ENCODE measurements at regions not wholly inside any gene's neighbourhood (a gene's known extent, or its start where the extent isn't known, plus 50 kb on each side); places are given as distances from the start of the nearest gene placed in this dataset.
"Not testable (repeated sequence)": the region's sequence is repeated elsewhere in the genome, so short reads cannot be mapped to it uniquely, and the experiment has no call there.

DNA sequence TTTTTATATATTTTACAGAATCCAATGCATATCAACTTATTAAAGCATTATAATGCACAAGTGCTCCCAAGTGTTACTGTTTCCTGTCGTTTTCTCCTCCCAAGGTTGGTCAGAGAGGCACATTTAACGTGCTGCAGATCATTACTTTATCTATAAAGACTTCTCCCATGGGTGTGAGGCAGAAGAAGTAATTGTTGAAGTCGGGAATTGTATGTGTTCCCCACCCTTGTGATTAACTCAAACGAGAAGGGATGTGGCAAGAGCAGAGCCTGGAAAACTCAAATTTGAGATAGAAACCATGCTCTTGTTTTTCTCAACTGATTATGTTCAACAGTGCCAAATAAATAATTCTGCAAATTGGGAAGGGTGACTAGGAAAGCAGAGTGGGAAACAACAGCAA, 412.5 kb upstream of the ADAMTS5 start:
- no peak for DNase-seq

- DNase-seq = no peak
Measured at GRCh38 chr21:27372381-27372780, 405.5 kb upstream of the ADAMTS5 start.

- DNase-seq = no peak
Measured at GRCh38 chr21:27371975-27372331, 405.1 kb upstream of the ADAMTS5 start.

- DNase-seq = no peak
Measured at GRCh38 chr21:27371115-27371974, 404.5 kb upstream of the ADAMTS5 start.

DNA sequence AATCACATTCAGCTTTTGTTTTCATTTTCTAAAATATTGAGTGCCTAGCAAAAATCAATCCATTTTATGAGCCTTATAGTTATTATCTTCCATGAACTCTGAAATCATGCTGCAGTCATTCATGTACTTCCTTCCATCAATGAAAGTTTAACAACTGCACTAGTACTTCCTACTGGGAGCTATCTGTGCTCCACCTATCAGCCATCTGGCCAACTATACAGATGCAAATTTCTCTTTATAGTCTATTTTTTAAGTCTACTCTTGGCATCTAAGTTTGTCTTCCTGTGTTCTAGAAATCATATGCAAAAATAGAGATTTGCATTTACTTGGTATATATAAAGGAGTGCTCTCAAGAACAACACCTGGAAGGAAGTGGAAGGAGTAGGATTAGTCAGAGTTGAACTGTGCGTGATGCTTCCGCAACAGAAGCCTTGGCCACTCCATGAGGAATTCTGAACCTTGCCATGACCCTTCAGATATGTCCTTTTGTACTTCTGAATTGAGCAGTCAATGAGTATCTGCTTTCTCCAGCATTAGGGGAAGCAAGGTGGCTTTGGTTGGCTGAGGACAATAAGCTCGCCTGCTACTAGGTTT, 403.2 kb upstream of the ADAMTS5 start:
- DNase-seq = no peak

DNA sequence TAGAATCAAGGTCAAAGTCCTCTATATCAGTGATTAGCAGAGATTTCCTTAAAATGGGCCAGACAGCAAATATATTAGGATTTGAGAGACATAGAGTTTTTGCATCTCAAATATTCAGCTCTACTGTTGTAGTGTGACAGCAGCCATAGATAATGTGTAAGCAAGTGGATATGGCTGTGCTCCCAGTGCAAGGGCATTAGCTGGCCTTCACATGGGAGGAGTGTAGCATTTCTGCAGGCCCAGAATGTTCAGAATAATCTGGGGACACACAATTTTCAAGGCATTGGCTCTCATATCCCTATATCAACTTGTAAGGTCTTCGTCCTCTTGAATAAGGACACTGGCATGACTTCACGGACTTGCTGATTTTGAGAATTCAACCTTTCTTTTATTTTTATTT, 402.3 kb upstream of the ADAMTS5 start:
- DNase-seq = no peak

GRCh38 chr21:27366646-27367235, 399.9 kb upstream of the ADAMTS5 start:
- DNase-seq = no peak

DNA sequence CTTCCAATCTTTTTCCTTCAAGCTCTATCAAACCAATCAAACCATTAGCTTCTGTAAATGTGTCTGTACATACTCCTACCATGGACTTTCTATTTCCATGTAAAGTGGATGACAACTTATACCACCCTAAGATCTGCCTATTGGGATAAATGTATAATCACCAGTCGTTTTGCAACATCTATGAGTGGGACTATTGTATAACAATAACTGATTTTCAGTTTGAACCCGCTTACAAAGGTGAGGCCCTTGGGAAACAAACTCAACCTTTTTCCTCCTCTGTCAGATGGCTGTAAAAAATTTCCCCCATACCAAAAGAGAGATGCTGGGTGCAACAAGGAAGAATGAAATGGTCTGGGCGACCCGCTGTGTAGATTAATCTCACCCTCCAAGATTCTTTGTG, 399.1 kb upstream of the ADAMTS5 start:
- DNase-seq = no peak

GRCh38 chr21:27365394-27365793, 398.5 kb upstream of the ADAMTS5 start:
- no peak for DNase-seq

DNA sequence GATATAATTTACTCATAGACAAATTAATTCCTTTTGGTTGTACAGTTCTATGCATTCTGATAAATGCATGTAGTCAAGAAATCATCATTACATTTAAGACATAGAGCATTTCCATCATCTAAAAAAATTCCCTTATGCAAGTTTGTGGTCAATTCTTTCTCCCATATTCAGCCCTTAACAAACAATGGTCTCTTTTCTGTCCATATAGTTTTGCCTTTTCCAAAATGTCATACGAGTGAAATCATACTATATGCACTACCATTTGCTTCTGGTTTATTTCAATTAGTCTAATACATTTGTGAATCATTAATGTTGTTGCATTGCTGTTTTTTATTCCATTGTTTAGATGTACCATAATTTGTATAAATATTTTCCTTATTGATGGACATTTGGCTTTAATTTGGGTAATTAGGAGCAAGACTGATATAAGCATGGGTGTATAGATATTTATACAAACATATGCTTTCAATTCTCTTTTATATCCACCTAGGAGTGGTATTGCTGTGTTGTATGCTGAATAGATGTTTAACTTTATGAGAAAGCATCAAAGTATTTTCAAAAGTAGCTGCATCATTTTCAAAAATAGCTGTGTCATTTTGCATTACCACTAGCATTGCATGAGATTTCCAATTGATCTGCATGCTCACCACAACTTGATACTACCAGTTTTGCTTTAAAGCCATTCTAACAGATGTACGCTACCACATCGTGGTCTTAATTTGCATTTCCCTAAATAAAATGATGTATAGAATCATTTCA, 397.0 kb upstream of the ADAMTS5 start:
- no peak for DNase-seq

DNA sequence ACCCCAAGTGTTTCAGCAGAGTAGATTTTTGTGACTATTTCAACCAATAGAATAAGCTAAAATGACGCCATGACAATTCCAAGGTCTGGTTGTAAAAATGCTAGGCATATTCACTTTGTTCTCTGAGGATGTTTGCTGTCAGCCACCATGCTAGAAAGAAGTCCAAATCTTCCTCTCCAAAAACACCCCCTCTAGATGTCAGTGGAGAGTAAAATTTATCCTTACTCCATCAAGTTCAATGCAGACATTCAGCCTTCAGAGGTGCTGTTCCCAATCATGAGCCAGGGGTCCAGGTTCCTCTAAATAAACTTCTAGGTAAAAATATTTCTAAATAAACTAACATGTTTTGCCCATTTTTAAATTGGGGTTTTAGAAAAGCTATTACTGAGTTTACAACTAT, 395.4 kb upstream of the ADAMTS5 start:
- no peak for DNase-seq

DNA sequence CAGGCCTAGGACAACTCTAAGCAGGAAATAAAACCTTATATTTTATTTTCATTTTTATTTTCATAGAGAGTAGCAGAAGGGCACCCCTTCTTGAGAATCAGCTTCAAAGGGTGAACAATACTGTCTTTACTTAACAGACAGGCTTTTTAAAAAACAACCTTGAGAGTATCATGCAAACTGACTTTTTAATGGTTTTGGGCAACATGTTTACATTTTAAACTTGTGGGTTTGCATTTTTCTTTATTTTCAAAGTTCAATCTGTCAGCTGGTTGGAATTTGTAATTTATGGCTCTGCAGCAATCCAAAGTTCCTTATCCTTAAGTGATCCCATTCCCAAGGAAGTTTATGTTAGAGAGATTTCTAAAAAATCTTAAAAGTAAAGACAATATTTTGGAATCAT, 392.3 kb upstream of the ADAMTS5 start:
- DNase-seq = no peak

- DNase-seq = no peak
Measured at GRCh38 chr21:27352885-27353284, 386.0 kb upstream of the ADAMTS5 start.

DNA sequence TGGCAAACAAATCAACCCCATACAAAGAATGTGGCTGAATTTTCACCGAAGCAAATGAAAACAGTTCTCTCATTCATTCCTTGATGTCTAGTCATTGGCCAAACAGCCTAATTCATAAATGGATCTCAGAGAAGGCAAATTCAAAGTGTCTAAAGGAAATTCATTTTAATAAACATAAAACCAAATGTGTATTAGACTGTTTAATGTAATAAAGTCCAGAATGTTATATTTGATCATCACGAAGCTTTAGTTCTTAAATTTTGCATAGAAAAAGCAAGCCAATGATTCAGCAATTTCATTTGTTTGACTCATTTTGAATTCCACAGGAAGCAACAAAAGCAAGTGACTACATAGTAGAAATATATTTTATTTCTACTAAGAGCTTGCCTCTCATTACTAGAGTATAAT, 379.2 kb upstream of the ADAMTS5 start:
- no peak for DNase-seq

DNA sequence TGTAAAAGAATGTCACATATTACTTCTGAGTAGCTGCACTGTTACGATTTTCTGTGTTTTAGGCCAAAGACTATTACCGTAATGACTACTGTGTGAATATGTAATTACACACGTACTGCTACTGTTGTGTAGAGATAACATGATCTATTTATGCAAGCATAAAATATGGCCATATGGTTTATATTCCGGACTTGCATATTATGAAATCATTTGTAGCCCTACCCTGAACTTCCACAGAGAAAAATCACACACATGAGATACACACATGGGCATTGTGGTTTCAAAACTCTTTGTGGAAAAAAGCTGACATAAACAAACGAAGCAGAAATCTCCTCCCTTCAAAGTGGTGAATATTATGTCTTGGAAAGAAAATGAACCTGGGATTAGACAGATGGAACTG, 373.0 kb upstream of the ADAMTS5 start:
- no peak for DNase-seq

DNA sequence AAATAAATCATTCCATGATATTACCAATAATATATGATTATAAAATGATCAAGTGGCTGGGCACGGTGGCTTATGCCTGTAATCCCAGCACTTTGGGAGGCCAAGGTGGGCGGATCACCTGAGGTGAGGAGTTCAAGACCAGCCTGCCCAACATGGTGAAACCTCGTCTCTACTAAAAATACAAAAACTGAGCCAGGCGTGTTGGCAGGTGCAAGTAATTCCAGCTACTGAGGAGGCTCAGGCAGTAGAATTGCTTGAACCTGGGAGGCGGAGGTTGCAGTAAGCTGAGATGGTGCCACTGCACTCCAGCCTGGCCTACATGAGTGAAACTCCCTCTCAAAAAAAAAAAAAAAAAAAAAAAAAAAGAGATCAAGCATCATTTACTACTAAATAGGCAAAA, 371.1 kb upstream of the ADAMTS5 start:
- DNase-seq = not testable (repeated sequence)

DNA sequence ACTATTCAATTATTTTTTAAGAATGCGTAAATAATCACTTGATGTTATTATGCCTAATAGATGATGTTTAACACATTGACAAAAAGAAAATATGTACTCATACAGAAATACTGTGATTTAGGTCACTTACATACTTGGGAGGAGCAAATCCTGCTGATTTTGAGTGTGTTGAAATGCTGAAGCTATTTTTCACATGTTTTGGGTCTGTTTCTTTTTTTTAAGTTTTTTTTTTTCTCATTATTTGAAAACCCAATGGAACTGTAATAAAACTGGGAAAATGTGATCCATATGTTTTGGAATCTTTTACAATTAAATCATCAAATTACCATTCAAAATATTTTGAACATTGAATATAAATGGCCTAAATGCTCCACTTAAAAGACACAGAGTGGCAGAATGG, 366.2 kb upstream of the ADAMTS5 start:
- DNase-seq = no peak

DNA sequence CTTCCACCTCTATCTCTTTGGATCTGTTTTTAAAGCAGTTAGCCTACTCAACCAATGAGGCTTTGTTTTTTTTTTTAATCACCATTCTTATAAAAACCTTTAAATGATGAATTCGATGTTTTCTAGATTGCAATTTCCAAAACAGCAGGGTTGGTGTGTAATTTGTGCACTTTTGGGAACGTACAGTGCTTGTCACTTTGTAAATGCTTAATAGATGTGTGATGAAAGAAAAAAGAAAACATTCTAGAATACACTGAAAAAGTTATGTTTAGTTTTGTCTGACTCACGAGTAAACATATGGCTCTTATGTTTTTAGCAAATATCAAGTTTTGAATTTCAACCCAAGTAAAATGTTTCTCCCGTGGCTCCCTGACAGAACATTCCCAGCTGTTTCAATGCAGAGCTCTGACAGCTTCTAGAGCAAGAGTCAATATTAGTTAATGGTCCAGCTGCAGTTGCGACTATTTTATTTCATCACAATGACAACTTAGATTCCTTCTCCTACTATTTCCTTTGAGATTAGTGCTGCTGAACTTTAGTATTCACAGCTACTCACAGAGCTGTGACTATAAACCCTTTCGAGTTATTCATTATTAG, 362.5 kb upstream of the ADAMTS5 start:
- no peak for DNase-seq

DNA sequence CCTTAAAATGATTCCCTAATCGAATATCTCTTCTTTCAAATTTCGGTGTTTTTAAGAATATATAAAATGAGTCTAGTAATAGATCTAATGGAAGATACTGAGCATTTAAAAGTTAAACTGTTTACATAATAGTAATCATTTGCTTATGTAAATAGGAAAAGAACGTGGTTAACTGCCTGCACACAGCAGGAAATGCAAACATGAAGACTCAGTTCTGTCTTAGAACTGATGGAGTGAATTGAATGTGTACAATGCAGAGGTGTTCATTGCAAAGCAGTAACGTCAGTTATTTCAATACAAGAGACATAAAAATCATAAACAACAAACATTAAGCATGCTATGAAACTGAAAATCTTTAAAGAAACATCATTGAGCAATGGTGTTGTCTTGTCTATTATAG, 359.4 kb upstream of the ADAMTS5 start:
- DNase-seq = no peak

DNA sequence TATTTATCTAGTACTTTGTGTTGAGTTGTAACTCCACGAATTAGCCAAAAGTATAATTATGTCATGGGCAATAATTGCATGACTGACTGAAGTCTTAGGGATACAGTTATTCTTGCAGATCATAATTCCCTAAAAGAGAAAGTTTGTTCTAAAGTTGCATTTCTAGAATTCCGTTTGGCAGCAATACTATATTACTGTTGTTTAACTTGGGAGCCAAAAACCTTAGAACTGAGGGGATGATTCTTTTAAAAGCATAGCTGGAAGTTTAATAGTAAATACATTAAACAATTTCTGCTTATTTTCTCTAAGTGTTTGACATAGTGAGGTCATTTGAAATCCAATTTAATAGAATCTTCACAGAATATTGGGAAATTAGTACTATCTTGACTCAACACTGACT, 356.4 kb upstream of the ADAMTS5 start:
- no peak for DNase-seq

DNA sequence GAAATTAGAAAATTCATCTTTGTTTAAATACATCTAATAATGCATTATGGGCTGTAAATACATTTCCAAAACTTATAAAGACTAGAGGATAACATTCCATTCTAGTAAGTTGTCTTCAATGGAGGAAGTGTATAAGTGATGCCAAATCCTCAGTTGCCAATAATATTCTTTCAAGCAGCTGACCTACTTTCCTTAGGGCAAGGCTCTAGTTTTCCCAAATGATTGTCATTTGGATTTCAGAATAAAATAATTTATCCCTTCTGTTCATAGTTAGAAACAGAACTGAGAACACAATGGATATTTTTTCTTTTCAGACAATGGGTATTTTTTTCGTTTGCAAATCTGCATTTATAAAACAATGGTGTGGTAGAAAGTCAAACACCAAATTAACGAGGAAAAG, 354.9 kb upstream of the ADAMTS5 start:
- DNase-seq = no peak

DNA sequence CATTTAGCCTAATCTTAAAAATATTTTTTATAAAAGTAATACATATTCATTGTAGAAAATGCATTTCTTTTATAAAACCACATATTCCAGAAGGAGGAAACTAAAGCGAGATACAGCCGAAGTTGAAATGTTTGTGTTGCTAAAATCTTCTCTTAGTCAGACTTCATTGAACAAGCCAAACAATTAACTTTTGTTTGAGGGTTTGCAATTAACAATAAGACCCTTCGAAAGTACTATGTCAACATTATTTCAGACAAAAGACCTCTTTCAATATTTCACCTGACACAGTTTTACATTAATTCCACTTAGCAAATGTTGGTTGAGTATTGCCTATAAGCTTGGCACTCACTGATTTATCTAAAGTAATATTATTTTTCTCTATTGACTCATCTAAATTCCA, 354.0 kb upstream of the ADAMTS5 start:
- no peak for DNase-seq

DNA sequence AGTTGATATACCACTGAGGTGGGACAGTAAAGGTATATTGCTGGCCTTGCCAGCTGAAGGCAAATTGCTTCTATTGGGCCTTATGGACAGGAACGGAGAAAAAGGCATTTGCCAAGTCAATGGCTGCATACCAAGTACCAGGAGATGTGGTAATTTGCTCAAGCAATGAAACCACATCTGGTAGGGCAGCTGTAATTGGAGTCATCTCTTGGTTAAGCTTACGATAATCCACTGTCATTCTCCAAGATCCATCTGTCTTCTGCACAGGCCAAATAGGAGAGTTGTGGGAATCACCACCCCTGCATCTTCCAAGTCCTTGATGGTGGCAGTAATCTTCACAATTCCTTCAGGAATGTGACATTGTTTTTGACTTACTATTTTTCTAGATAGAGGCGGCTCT, 350.7 kb upstream of the ADAMTS5 start:
- not testable (repeated sequence) for DNase-seq
